ENCODE measurements at regions not wholly inside any gene's neighbourhood (a gene's known extent, or its start where the extent isn't known, plus 50 kb on each side); places are given as distances from the start of the nearest gene placed in this dataset.

- TF ChIP-seq CTCF (IDR thresholded peaks at IDR 0.05; ENCODE audit: low read depth, low read length, missing control alignments) = no peak
- no peak for DNase-seq (ENCODE audit: low read depth)
- H3K4me3 ChIP-seq (ENCODE audit: low read depth, low read length) = no peak overlapping the region
- in situ Hi-C loops (cut with HindIII; ENCODE audit: low sequenced_read_pairs) = no loop called here
These were observed 525.8 kb downstream of the SHQ1 start for GRCh38 chr3:72322264-72322976.

- TF ChIP-seq CTCF (IDR thresholded peaks at IDR 0.05; ENCODE audit: low read depth, low read length, missing control alignments) = no peak
- in situ Hi-C loops (cut with HindIII; ENCODE audit: low sequenced_read_pairs) = no loop called here
- DNase-seq (ENCODE audit: low read depth) = no peak
- H3K4me3 ChIP-seq (ENCODE audit: low read depth, low read length) = no peak overlapping the region
These were observed 527.3 kb downstream of the SHQ1 start for GRCh38 chr3:72320955-72321303.

- in situ Hi-C loops (cut with HindIII; ENCODE audit: low sequenced_read_pairs) = no loop called here
- TF ChIP-seq CTCF (IDR thresholded peaks at IDR 0.05; ENCODE audit: low read depth, low read length, missing control alignments) = no peak
- no peak overlapping the region for H3K4me3 ChIP-seq (ENCODE audit: low read depth, low read length)
- no peak for DNase-seq (ENCODE audit: low read depth)
These were observed 527.9 kb downstream of the SHQ1 start for GRCh38 chr3:72320095-72320954.

GRCh38 chr3:72319194-72320094, 528.8 kb downstream of the SHQ1 start:
- in situ Hi-C loops (cut with HindIII; ENCODE audit: low sequenced_read_pairs) = no loop called here
- TF ChIP-seq CTCF (IDR thresholded peaks at IDR 0.05; ENCODE audit: low read depth, low read length, missing control alignments) = no peak
- no peak overlapping the region for H3K4me3 ChIP-seq (ENCODE audit: low read depth, low read length)
- DNase-seq (ENCODE audit: low read depth) = no peak

GRCh38 chr3:72318504-72319193, 529.6 kb downstream of the SHQ1 start:
- in situ Hi-C loops (cut with HindIII; ENCODE audit: low sequenced_read_pairs) = no loop called here
- no peak for DNase-seq (ENCODE audit: low read depth)
- no peak overlapping the region for H3K4me3 ChIP-seq (ENCODE audit: low read depth, low read length)
- no peak for TF ChIP-seq CTCF (IDR thresholded peaks at IDR 0.05; ENCODE audit: low read depth, low read length, missing control alignments)

GRCh38 chr3:72317491-72317890, 530.8 kb downstream of the SHQ1 start:
- in situ Hi-C loops (cut with HindIII; ENCODE audit: low sequenced_read_pairs) = no loop called here
- H3K4me3 ChIP-seq (ENCODE audit: low read depth, low read length) = no peak overlapping the region
- no peak for DNase-seq (ENCODE audit: low read depth)
- no peak for TF ChIP-seq CTCF (IDR thresholded peaks at IDR 0.05; ENCODE audit: low read depth, low read length, missing control alignments)
